ENCODE measurements at regions not wholly inside any gene's neighbourhood (a gene's known extent, or its start where the extent isn't known, plus 50 kb on each side); places are given as distances from the start of the nearest gene placed in this dataset.

DNA sequence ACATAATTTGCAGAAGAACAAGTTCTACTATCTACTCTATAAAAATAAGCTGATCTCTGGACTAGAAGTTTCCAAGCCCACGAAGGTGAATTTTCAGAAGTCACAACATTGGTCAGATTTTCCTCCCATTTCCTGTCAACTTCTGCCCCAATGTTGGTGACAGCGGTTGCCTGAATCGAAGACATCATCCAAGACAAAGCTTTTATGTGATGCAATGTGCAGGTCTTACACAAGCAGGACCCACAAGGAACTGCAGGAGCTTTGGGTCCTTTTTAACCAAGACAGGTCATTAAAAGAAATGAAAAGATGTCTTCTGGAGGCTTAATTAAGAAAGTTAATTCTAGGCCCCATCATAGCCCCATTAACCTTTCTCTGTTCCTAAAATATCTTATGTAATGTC is 125.6 kb upstream of the BLID start:
- H3K27ac ChIP-seq (ENCODE audit: insufficient read depth, low read length): no peak overlapping the region
- dilution Hi-C loops (cut with HindIII; ENCODE audit: low sequenced_read_pairs, unreplicated experiment): no loop called here
- H2BK20ac ChIP-seq (ENCODE audit: low read depth, low read length): no peak overlapping the region
- no peak overlapping the region for H3K4ac ChIP-seq (ENCODE audit: low read depth, low read length)
- H2BK120ac ChIP-seq (ENCODE audit: low read depth, low read length): no peak overlapping the region
- 80% methylated on average over 1 of the region's 3 CpGs; no CpG with 5 or more reads in 1 of the 2 experiments for WGBS, 2 experiments (ENCODE audit: extremely low coverage in 2 of 2, insufficient read length in 1 of 2)
- no peak overlapping the region for H2AK5ac ChIP-seq (ENCODE audit: low read depth, low read length)
- no peaks in the 10 kb centered on the region for H3K79me1 ChIP-seq (ENCODE audit: low read depth in 1 of 2, low read length in 2 of 2)
- in situ Hi-C loops (cut with MboI; ENCODE audit: low sequenced_read_pairs): no loop called here
- DNase-seq: no peak
- no peak overlapping the region for H2BK15ac ChIP-seq (ENCODE audit: low read depth, low read length)
- H3K36me3 ChIP-seq (ENCODE audit: control insufficient read depth, insufficient read depth, low read length): peaks cover 18% of the 10 kb centered on the region
- no peak for ATAC-seq (ENCODE audit: low read depth)
- ChIA-PET CTCF (interaction anchor here (0.6 to 1.2 kb wide), 2 partner anchors 17 to 973 kb away, joined by 3 read pairs; no protein-coding TSS in a partner anchor), POLR2A (ENCODE audit: unreplicated experiment) (interaction anchor here (0.9 kb wide), 1 partner anchor 31 kb away, joined by 3 read pairs; no protein-coding TSS in a partner anchor)
- H3K9me3 ChIP-seq (ENCODE audit: control insufficient read depth, insufficient read depth, low read length): no peaks in the 10 kb centered on the region; the same call in 1 of the 2 replicates
- H2AK9ac ChIP-seq (replicated peaks; ENCODE audit: low read depth, low read length, poor library complexity): no peak overlapping the region
- no peak for TF ChIP-seq NFE2L2 (IDR thresholded peaks at IDR 0.05; ENCODE audit: low read depth, low read length)
- TF ChIP-seq RAD21 (IDR thresholded peaks at IDR 0.05; ENCODE audit: low read length): no peak
- TF ChIP-seq CHD1 (IDR thresholded peaks at IDR 0.05; ENCODE audit: low read depth, low read length): no peak
- TF ChIP-seq, protein P1, sequence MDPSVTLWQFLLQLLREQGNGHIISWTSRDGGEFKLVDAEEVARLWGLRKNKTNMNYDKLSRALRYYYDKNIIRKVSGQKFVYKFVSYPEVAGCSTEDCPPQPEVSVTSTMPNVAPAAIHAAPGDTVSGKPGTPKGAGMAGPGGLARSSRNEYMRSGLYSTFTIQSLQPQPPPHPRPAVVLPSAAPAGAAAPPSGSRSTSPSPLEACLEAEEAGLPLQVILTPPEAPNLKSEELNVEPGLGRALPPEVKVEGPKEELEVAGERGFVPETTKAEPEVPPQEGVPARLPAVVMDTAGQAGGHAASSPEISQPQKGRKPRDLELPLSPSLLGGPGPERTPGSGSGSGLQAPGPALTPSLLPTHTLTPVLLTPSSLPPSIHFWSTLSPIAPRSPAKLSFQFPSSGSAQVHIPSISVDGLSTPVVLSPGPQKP (IDR thresholded peaks at IDR 0.05; ENCODE audit: borderline replicate concordance, low read depth, low read length): no peak
- TF ChIP-seq, protein P2, sequence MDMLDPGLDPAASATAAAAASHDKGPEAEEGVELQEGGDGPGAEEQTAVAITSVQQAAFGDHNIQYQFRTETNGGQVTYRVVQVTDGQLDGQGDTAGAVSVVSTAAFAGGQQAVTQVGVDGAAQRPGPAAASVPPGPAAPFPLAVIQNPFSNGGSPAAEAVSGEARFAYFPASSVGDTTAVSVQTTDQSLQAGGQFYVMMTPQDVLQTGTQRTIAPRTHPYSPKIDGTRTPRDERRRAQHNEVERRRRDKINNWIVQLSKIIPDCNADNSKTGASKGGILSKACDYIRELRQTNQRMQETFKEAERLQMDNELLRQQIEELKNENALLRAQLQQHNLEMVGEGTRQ (IDR thresholded peaks at IDR 0.05; ENCODE audit: low read depth, low read length): no peak
- no peak for TF ChIP-seq MXI1 (IDR thresholded peaks at IDR 0.05; ENCODE audit: borderline replicate concordance, low read depth, low read length)
- no peak for TF ChIP-seq RCOR1 (IDR thresholded peaks at IDR 0.05; ENCODE audit: insufficient replicate concordance, low read length)
- no peak for TF ChIP-seq MAZ (IDR thresholded peaks at IDR 0.05; ENCODE audit: borderline replicate concordance, low read depth, low read length)
- no peak for TF ChIP-seq BHLHE40 (IDR thresholded peaks at IDR 0.05; ENCODE audit: low read depth, low read length)
- TF ChIP-seq FOS (IDR thresholded peaks at IDR 0.05; ENCODE audit: low read depth, low read length): no peak
- TF ChIP-seq, protein P3, sequence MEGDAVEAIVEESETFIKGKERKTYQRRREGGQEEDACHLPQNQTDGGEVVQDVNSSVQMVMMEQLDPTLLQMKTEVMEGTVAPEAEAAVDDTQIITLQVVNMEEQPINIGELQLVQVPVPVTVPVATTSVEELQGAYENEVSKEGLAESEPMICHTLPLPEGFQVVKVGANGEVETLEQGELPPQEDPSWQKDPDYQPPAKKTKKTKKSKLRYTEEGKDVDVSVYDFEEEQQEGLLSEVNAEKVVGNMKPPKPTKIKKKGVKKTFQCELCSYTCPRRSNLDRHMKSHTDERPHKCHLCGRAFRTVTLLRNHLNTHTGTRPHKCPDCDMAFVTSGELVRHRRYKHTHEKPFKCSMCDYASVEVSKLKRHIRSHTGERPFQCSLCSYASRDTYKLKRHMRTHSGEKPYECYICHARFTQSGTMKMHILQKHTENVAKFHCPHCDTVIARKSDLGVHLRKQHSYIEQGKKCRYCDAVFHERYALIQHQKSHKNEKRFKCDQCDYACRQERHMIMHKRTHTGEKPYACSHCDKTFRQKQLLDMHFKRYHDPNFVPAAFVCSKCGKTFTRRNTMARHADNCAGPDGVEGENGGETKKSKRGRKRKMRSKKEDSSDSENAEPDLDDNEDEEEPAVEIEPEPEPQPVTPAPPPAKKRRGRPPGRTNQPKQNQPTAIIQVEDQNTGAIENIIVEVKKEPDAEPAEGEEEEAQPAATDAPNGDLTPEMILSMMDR (conservative IDR thresholded peaks at IDR 0.05; ENCODE audit: low read depth, low read length): no peak
- no peak for TF ChIP-seq POLR2A (IDR thresholded peaks at IDR 0.05; ENCODE audit: low read depth, low read length)
- TF ChIP-seq RFX5 (IDR thresholded peaks at IDR 0.05; ENCODE audit: low read depth, low read length): no peak
- no peak for TF ChIP-seq SMC3 (IDR thresholded peaks at IDR 0.05; ENCODE audit: low read depth, low read length)
- no peak for TF ChIP-seq MAFK (IDR thresholded peaks at IDR 0.05; ENCODE audit: low read depth, low read length)
- TF ChIP-seq CEBPB (IDR thresholded peaks at IDR 0.05; ENCODE audit: low read depth, low read length): no peak
- no peak overlapping the region for H3K56ac ChIP-seq (ENCODE audit: extremely low read depth, insufficient read depth, low read length)
- H3K23ac ChIP-seq (ENCODE audit: low read depth, low read length): no peak overlapping the region
- intact Hi-C loops (cut with micrococcal nuclease): no loop called here
- no peaks in the 10 kb centered on the region for H4K20me1 ChIP-seq (ENCODE audit: insufficient read depth, low read length)
- no peak overlapping the region for H3K4me3 ChIP-seq (ENCODE audit: insufficient read depth, low read depth, low read length)
- H3K9me1 ChIP-seq (ENCODE audit: insufficient read depth, low read length): no peaks in the 10 kb centered on the region
- H2AFZ ChIP-seq (replicated peaks; ENCODE audit: low read length, poor library complexity): no peak overlapping the region
- no peak overlapping the region for H2BK5ac ChIP-seq (ENCODE audit: low read depth, low read length, poor library complexity, severe bottlenecking)
- H4K91ac ChIP-seq (ENCODE audit: insufficient read depth, low read depth, low read length): no peak overlapping the region
- H3K14ac ChIP-seq (replicated peaks; ENCODE audit: low read depth, low read length): no peak overlapping the region
- no peak overlapping the region for H4K8ac ChIP-seq (ENCODE audit: low read depth in 2 of 2, low read length in 2 of 2)
- no peak overlapping the region for H3K18ac ChIP-seq (ENCODE audit: low read depth, low read length)
- H3K4me1 ChIP-seq (ENCODE audit: control insufficient read depth, insufficient read depth, low read length): no peaks in the 10 kb centered on the region; the same call in none of the 2 replicates
- no peak overlapping the region for H4K5ac ChIP-seq (ENCODE audit: low read depth, low read length)
- BruUV-seq (replicated peaks): no TSS peak
- H3K9ac ChIP-seq (ENCODE audit: low read depth, low read length): no peak overlapping the region
- H3K4me2 ChIP-seq (ENCODE audit: low read depth, low read length): no peak overlapping the region
- H3K27me3 ChIP-seq (ENCODE audit: control insufficient read depth, insufficient read depth, low read length): no peaks in the 10 kb centered on the region
